ENCODE measurements at regions not wholly inside any gene's neighbourhood (a gene's known extent, or its start where the extent isn't known, plus 50 kb on each side); places are given as distances from the start of the nearest gene placed in this dataset.

- DNase-seq (ENCODE audit: low spot score): no peak
These were observed 52.9 kb upstream of the RNU6-1 start for GRCh38 chr15:67892559-67893377.

GRCh38 chr15:67895237-67895636, 55.4 kb upstream of the RNU6-1 start:
- DNase-seq (ENCODE audit: low spot score): no peak

GRCh38 chr15:67897646-67898339, 57.9 kb upstream of the RNU6-1 start:
- no peak for DNase-seq (ENCODE audit: low spot score)

GRCh38 chr15:67899596-67900283, 59.9 kb upstream of the RNU6-1 start:
- DNase-seq (ENCODE audit: low spot score): no peak

- no peak for DNase-seq (ENCODE audit: low spot score)
These were observed 60.8 kb upstream of the RNU6-1 start for GRCh38 chr15:67900621-67901147.

GRCh38 chr15:67901922-67902321, 62.1 kb upstream of the RNU6-1 start:
- DNase-seq (ENCODE audit: low spot score): no peak

GRCh38 chr15:67902579-67903009, 62.7 kb upstream of the RNU6-1 start:
- no peak for DNase-seq (ENCODE audit: low spot score)

- DNase-seq (ENCODE audit: low spot score): no peak
These were observed 63.9 kb upstream of the RNU6-1 start for GRCh38 chr15:67903708-67904107.

GRCh38 chr15:67905628-67906027, 65.8 kb upstream of the RNU6-1 start:
- DNase-seq (ENCODE audit: low spot score): no peak

GRCh38 chr15:67906382-67906781, 66.5 kb upstream of the RNU6-1 start:
- DNase-seq (ENCODE audit: low spot score): no peak

- DNase-seq (ENCODE audit: low spot score): no peak
These were observed 67.4 kb upstream of the RNU6-1 start for GRCh38 chr15:67907184-67907723.

- DNase-seq (ENCODE audit: low spot score): no peak
These were observed 68.9 kb upstream of the RNU6-1 start for GRCh38 chr15:67908756-67909155.

- no peak for DNase-seq (ENCODE audit: low spot score)
These were observed 71.9 kb upstream of the RNU6-1 start for GRCh38 chr15:67911727-67912126.

GRCh38 chr15:67914028-67914427, 74.2 kb upstream of the RNU6-1 start:
- no peak for DNase-seq (ENCODE audit: low spot score)

- DNase-seq (ENCODE audit: low spot score): peak; percentile 72
These were observed 75.0 kb upstream of the RNU6-1 start for GRCh38 chr15:67914537-67915460.

- DNase-seq (ENCODE audit: low spot score): no peak
These were observed 75.9 kb upstream of the RNU6-1 start for GRCh38 chr15:67915461-67916374.

GRCh38 chr15:67916565-67916964, 76.7 kb upstream of the RNU6-1 start:
- DNase-seq (ENCODE audit: low spot score): no peak

GRCh38 chr15:67917037-67917436, 77.2 kb upstream of the RNU6-1 start:
- DNase-seq (ENCODE audit: low spot score): no peak

GRCh38 chr15:67917636-67918035, 77.8 kb upstream of the RNU6-1 start:
- no peak for DNase-seq (ENCODE audit: low spot score)

- DNase-seq (ENCODE audit: low spot score): no peak
These were observed 78.5 kb upstream of the RNU6-1 start for GRCh38 chr15:67918205-67918861.

All from ecto neural progenitor cell (in vitro differentiated cells).